ENCODE measurements at regions not wholly inside any gene's neighbourhood (a gene's known extent, or its start where the extent isn't known, plus 50 kb on each side); places are given as distances from the start of the nearest gene placed in this dataset.
"Not testable (repeated sequence)": the region's sequence is repeated elsewhere in the genome, so short reads cannot be mapped to it uniquely, and the experiment has no call there.

- DNase-seq = no peak
Measured at GRCh38 chr5:126233256-126233655, 190.0 kb upstream of the GRAMD2B start.

GRCh38 chr5:126234563-126235195 is 188.5 kb upstream of the GRAMD2B start:
- DNase-seq = no peak

GRCh38 chr5:126235628-126236027 is 187.6 kb upstream of the GRAMD2B start:
- DNase-seq = no peak

- no peak for DNase-seq
Measured at GRCh38 chr5:126236994-126237393, 186.2 kb upstream of the GRAMD2B start.

GRCh38 chr5:126248611-126249010 is 174.6 kb upstream of the GRAMD2B start:
- DNase-seq = no peak

- no peak for DNase-seq
Measured at GRCh38 chr5:126251024-126251423, 172.2 kb upstream of the GRAMD2B start.

- no peak for DNase-seq
Measured at GRCh38 chr5:126253406-126253805, 169.8 kb upstream of the GRAMD2B start.

GRCh38 chr5:126263591-126264184 is 159.5 kb upstream of the GRAMD2B start:
- DNase-seq = no peak

- DNase-seq = no peak
Measured at GRCh38 chr5:126265917-126266316, 157.3 kb upstream of the GRAMD2B start.

GRCh38 chr5:126267438-126267837 is 155.8 kb upstream of the GRAMD2B start:
- DNase-seq = no peak

GRCh38 chr5:126268697-126269315 is 154.4 kb upstream of the GRAMD2B start:
- DNase-seq = no peak

GRCh38 chr5:126269511-126269910 is 153.7 kb upstream of the GRAMD2B start:
- DNase-seq = no peak

- no peak for DNase-seq
Measured at GRCh38 chr5:126271141-126271540, 152.1 kb upstream of the GRAMD2B start.

GRCh38 chr5:126274076-126274762 is 149.0 kb upstream of the GRAMD2B start:
- no peak for DNase-seq

- DNase-seq = no peak
Measured at GRCh38 chr5:126274763-126275125, 148.5 kb upstream of the GRAMD2B start.

- no peak for DNase-seq
Measured at GRCh38 chr5:126277762-126278161, 145.4 kb upstream of the GRAMD2B start.

- DNase-seq = no peak
Measured at GRCh38 chr5:126280343-126280742, 142.9 kb upstream of the GRAMD2B start.

- no peak for DNase-seq
Measured at GRCh38 chr5:126280846-126281245, 142.4 kb upstream of the GRAMD2B start.

GRCh38 chr5:126284977-126285696 is 138.1 kb upstream of the GRAMD2B start:
- DNase-seq = no peak

GRCh38 chr5:126296121-126296520 is 127.1 kb upstream of the GRAMD2B start:
- not testable (repeated sequence) for DNase-seq

- no peak for DNase-seq
Measured at GRCh38 chr5:126300293-126300692, 122.9 kb upstream of the GRAMD2B start.

GRCh38 chr5:126301056-126301455 is 122.2 kb upstream of the GRAMD2B start:
- no peak for DNase-seq

- DNase-seq = no peak
Measured at GRCh38 chr5:126309860-126310259, 113.3 kb upstream of the GRAMD2B start.
